KBM-7 (cell line): ENCODE measurements at regions not wholly inside any gene's neighbourhood (a gene's known extent, or its start where the extent isn't known, plus 50 kb on each side); places are given as distances from the start of the nearest gene placed in this dataset.

Source experiments
- DNase-seq: peaks from one replicate; pipeline ENCODE4 v3.0.0-alpha.2; 2015
- in situ Hi-C: fragments of 300-500 bp; cut with MboI; formaldehyde crosslinking; loops from 2 replicates; pipeline ENCODE4 v1.14.3; 2020; ENCODE audit warnings: low sequenced_read_pairs, low pct_unique_long_range_greater_than_20kb, mixed read lengths

DNA sequence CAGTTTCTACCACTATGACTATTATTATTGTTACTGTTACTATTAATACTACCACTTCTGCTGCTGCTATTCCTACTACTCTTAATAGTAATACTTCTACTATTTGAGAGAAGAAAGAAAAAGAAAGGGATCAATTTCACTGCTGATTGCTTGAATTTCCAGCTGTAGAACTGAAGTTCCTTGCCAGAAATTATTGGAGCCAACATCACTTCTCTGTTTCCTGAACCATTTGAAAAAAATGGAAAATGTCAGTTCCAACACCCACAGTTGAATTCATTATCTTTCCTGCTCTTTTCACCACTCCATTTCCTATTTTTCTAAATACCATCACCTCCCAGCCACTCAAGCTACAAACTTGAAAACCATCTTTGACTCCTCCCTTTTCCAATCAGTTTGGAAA lies 54.1 kb upstream of the PIK3C2G start:
- no peak for DNase-seq
- in situ Hi-C loops: no loop called here

DNA sequence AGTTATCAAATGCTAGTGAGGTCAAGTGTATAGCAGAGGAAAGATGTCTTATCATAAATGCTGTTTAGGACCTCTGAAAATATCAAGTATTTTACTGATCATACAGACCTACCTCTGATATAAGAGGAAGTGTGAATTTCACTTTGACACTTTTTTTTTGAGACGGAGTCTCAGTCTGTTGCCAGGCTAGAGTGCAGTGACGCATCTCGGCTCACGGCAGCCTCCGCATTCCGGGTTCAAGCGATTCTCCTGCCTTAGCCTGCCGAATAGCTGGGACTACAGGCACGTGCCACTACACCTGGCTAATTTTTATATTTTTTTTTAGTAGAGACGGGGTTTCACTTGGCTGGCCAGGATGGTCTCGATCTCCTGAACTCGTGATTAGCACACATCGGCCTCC lies 55.1 kb upstream of the PIK3C2G start:
- in situ Hi-C loops: no loop called here
- no peak for DNase-seq

DNA sequence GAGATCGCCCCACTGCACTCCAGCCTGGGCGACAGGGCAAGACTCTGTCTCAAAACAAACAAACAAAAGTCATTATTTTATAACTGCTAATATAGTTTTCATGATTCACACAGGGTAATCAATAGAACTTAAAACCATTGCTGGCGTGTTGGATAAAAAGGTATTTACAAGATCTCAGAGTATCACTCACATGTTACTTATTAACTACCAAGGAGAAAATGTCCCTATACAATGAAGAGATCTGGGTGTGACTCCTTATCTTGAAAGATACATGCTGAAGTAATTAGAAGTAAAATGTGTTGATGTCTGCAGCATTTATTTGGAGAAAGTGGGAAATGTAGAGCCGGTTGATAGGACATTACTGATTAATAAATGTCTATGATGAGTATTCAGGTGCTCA lies 57.3 kb upstream of the PIK3C2G start:
- DNase-seq: no peak

DNA sequence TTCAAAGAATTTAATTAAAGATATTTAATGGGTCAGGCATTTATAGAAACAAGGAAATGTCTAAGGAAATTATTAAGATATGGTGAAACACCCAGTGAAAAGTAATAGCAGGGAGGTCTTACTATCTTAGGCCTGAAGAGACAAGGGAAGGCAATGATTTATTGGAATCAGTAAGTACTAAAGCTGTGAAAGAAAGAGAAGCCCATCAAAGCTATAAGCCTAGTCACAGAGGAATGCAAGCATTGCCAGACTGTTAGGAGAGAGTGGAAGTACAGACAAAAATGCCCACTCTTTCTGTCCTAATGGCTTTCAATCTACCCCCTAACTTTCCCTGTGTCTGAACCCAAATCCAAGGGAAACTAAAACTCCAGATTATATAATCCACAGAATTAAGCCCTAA lies 69.2 kb upstream of the PIK3C2G start:
- no peak for DNase-seq
- in situ Hi-C loops: no loop called here

More for the DNA sequence above, 57.3 kb upstream of the PIK3C2G start:
- in situ Hi-C loops: no loop called here

DNA sequence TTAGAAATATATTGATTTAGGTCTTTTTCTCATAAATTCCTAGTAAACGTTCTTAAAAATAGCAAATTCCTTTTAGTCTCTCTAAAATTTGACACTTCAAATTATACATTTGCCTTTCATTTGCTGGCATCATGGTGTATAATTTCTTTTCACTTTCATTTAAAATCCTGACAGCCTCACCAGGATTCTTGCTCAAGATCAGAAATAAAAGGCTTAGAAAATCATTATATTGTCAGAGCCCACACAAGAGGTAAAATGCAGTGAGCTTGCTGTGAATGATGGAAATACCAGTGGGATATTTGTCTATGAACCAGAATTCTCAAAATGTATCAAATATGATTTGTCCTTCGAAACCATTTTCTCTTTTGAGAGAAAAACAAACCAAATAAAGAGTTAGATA lies 78.2 kb upstream of the PIK3C2G start:
- in situ Hi-C loops: no loop called here

DNA sequence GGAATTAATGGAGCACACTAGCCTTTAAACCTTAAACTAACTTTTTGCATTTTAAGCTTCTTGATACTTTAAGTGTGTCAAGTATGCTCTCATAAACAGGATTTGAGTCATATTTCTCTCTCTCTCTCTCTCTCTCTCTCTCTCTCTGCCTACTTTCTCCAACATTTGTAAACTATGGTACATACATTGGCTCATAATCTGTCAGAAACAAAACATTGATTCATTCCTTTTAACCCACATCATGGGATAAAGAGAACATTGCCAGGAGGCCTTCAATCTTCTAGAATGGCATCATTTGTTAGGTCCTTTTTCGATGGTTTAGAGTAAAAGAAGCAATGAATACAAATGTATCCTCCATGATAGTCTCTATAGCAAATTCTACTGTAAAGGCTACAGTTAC lies 81.6 kb upstream of the RERGL start:
- in situ Hi-C loops: no loop called here
- DNase-seq: no peak

More for the DNA sequence above, 78.2 kb upstream of the PIK3C2G start:
- no peak for DNase-seq

DNA sequence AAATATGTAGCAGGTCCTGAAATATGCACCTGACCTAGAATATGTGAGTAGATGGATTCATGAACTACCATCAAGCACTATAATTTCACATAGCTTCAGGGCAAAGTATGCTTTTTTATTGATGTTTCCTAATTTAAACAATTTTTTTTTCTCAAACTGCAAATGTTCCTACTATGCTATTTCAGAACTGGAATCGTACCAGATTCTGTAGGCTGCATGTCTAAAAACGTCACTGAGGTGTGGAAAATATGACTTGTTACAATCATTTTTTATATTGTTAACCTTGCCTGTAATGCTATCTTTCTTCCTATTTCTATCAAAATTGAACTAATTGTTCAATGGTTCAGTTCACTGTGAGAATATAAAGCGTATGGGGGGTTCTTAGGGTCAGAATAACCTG lies 78.0 kb upstream of the RERGL start:
- in situ Hi-C loops: no loop called here
- no peak for DNase-seq

DNA sequence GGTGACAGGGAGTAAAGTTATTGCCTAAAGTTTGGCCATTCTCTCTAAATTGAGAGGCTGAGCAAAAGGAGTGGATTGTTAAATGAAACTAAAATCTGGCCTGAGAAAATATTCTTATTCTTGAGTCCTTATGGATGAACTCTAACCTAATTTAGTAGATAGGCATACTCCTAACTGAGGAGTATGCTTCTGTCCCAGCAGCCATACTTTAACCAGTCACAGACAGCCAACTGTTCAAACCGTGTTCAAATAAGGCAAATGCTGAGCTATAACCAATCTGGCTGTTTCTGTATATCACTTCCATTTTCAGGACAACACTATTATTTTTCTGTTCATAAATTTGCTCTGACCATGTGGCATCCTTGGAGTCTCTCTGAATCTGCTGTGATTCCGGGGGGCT lies 75.9 kb upstream of the RERGL start:
- no peak for DNase-seq
- in situ Hi-C loops: no loop called here

DNA sequence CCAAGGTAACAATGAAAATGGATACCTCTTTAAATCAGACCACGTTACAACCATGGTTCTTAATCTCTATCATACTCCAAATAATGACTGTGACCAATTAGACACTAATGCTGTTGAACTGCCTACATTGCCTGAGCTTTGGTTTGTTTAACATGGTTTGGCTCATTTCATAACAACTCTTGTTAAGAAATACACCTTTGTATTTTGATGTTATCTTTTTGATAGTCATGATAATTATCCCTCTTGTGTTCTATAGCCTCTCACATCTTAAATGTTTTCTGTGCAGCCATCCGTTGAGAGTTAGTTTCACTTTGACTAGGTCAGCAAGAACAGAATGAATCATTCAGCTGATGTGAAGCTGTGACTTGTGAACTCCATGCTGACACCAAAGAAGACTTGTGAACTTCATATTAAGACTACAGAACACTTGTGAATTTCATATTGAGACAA lies 75.5 kb upstream of the RERGL start:
- in situ Hi-C loops: no loop called here
- peak; percentile 27 for DNase-seq

DNA sequence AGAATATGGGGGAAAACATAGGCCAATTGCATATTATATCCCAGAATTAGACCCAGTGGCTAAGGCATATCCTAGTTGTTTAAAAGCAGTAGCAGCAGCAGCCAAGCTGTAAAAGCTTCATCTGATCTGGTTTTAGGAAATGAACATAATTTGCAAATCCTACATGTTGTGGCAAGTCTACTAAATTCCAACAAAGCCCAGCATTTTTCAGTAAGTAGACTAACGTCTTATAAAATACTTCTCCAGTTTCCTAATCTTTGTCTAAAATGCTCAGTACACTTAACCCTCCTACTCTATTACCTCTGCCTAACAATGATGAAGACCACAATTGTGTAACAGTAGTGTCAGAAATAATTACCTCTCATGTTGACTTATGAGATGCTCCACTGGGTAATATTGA lies 70.9 kb upstream of the RERGL start:
- in situ Hi-C loops: no loop called here

DNA sequence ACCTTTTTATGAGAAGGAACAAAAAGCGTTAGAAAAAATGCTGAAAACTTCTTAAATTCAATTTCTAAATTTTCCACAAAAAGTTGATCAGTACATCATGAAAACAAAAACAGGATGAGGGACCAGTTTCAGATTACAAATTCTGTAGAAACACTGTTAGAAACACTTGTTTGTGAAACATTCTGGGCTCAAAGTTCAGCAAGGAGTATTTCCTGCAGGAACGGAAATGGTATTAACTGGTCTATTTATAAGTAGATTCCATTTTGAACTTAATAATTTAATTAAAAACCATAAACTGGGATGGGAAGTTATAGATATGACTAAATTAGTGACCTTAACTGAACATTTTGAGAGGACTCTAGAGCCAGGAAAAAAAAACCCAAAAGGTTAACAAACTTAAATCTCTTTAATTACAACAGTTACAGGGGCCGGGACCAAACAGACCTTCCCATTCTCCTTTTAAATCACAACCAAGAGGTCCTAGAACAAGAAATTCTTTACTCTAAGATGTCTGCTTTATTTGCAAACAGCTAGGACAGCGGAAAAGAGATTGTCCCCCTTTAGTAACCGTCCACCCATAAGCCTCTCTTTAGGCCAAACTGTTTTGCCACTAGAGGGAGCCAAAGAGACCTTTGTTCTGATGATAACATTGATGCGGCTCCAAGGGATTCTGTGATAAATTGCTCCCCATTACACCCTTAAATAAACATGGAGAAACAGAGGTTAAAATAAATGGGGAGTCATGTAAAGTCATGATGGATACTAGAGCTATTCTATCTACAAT lies 69.0 kb upstream of the RERGL start:
- in situ Hi-C loops: no loop called here
- DNase-seq: peak; percentile 43

More for the DNA sequence above, 70.9 kb upstream of the RERGL start:
- DNase-seq: no peak

DNA sequence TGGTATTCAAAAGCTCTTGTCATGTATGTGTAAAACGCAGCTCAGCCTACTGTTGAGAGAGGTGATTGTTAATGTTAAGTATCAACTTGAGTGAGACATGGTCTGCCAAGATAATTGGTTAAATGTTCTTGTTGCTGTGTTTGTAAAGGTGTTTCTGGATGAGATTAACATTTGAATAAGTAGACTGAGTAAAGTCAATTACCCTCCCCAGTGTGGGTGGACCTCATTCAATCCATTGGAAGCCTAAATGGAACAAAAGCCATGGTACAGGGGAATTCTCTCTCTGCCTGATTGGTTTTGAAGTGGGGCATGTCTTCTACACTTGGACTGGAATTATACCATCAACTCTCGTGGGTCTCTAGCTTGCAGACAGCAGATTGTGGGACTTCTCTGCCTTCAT lies 63.8 kb upstream of the RERGL start:
- no peak for DNase-seq

DNA sequence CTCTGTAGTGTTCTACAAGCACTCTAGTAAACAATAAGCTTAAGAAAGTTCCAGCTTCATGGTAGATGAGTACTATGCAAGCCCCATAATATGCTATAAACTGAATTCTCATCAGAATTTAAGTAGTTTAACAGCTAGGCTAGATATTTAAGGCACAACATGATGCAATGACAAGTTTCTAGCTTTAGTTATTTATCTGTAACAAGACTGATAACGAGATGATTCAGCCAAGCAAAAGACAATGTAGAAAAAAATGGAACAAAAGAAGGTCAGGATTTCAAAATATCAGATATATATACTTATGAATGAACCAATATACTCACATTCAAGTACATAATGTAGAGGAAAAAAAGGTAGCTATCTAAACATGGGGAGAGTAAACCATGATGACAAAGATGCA lies 61.0 kb upstream of the RERGL start:
- in situ Hi-C loops: no loop called here

More for the DNA sequence above, 63.8 kb upstream of the RERGL start:
- in situ Hi-C loops: no loop called here

DNA sequence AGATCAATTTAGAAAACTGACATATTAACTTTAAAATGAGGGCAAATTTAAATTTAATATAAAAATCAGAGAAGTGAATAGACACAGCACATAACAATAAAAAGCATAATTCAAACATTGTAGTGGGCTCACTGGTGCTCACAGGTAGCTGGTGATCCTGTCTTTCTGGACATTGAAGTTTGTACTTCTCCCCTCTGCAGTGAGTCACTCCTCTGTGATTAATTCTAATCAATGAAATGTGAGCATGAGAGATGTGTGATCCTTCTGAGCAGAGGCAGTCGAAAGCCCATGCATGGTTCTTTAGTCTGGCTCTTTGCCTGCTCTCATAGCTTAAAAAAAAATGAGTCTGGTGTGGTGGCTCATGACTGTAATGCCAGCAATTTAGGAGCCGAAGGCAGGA lies 59.0 kb upstream of the RERGL start:
- in situ Hi-C loops: no loop called here
- DNase-seq: no peak

More for the DNA sequence above, 61.0 kb upstream of the RERGL start:
- DNase-seq: no peak

DNA sequence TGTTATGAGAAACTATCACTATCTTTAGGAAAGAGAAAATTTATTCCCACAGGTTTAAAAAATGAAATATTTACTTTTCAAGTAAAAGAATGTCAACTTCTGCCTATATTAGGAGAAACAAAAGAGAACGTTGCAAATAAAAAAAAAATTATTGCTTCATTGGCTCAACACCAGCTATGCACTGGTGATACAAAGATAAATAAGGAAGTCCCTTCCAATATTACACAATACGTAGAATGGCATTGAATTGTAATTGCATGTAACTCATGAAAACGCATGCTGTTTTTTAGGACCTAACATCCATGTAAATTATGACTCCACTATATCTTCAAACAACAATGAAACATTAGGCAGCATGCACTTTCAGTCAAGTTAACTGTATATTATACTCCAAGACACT lies 56.4 kb upstream of the RERGL start:
- peak; percentile 48 for DNase-seq
- in situ Hi-C loops: no loop called here

DNA sequence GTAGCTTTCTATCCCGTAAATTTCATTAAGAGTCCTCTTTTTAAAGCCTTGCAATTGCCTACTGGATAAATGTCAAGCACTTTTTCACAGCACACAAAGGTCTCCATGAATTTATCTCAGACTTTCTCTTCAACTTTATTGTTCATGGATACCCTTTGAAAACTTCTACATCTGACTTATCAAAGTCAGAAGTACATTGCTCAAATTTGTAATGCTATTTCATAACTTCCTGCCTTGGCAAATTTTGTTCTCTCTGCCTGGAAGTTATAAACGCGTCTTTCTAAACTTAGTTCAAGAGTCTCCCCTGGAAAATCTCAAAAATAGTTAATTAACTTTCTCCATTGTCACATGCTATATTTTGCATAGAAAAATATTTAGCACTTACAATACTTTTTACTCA lies 55.9 kb upstream of the RERGL start:
- in situ Hi-C loops: no loop called here
- DNase-seq: peak; percentile 28

DNA sequence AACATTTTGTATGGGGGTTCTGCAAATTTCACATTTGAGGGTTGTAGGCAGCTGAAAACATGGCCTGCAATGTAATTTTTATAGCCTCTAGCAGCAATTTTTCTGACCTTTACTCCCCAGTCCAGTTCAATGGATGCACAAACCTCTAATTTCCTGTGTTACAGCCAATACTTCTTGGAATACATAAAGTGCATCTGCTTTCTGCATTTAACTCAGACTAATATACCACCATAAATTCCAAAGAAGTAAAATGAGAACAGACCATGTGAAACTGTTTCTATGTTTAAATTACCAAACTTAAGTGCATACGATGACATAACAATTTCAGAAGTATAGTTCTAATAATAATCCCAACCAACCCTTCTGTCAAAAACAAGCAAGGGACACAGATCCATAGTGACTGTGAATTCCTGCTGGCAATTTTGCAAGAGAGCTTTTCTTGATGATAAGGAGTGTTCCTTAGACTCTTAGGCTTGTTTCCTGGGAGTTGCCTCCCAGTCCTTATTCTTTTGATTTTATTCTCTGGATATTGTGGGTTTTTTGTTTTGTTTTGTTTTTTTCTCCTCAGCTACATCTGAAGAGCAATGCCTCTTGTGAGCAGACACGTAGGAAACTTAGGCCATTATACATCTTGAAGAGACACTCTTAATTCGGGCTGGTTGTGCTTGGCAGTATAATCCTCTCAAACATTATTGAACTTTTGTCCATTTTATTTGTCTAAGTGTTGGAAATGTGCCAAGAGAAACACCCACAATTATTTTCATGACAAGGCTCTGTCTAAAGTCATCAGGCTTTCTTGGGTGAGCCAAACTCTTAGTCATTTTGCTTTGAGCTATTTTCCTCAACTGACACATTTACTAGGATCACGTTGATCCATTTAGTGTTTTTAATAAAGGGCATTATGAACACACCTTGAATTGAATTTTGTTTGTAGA lies 51.3 kb upstream of the RERGL start:
- no peak for DNase-seq
- in situ Hi-C loops: no loop called here

DNA sequence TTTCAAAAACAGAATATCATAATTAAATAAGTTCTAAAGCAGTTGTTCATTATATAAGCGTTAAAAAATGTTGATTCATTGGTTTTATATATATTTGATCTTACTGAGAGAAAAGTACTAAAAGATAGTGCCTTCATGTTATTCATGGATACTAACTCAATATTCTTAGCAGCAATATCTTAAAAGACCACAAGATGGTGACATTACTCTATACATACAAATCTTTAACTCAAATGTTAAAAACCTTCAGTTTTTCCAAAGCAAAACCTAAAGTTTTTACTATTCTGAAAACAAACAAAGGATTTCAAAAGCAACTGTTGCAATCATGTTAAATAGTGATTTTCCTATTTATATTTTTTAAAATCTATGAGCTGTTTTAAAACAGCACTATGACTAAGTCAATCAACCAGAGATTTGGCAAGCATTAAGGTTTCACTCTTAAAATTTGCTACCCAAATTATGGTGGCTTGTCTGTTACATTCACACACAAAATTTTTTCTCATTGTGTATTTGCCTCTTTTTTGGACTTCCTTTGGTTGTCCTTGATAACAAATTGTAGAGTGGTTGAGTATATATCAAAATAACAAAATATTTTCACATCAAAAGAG lies 50.1 kb upstream of the RERGL start:
- in situ Hi-C loops: no loop called here
- peak; percentile 58 for DNase-seq
